Transverse colon (tissue), 4 donors: ENCODE measurements at regions not wholly inside any gene's neighbourhood (a gene's known extent, or its start where the extent isn't known, plus 50 kb on each side); places are given as distances from the start of the nearest gene placed in this dataset.

Experiments used
- DNase-seq: peaks from one replicate; pipeline ENCODE4 v3.0.0-alpha.2; 2019
- H3K27ac ChIP-seq, 4 donors: fragments of 200-600 bp; sonication (generic); 2 replicates each; pipeline ENCODE4 v1.5.1; 2016 to 2018; ENCODE audit warnings: inconsistent platforms in 4 of 4
- H3K27me3 ChIP-seq: fragments of 200-600 bp; sonication (generic); 2 replicates; pipeline ENCODE4 v1.5.1; 2017; ENCODE audit warnings: inconsistent platforms
- H3K36me3 ChIP-seq, 4 donors: fragments of 200-600 bp; sonication (generic); 2 replicates each; pipeline ENCODE4 v1.5.1; 2017 to 2019; ENCODE audit warnings: inconsistent platforms in 4 of 4
- H3K4me1 ChIP-seq, 4 donors: fragments of 200-600 bp; sonication (generic); 2 replicates each; pipeline ENCODE4 v1.5.1; 2017 to 2020; ENCODE audit warnings: inconsistent platforms in 4 of 4
- H3K4me3 ChIP-seq, 4 donors: fragments of 200-600 bp; sonication (generic); 1 replicate in 1 of 4; 2 replicates in 3 of 4; pipeline versions ENCODE4 v1.5.1 to v1.6.1; 2017 to 2019; ENCODE audit warnings: inconsistent platforms in 4 of 4
- H3K9me3 ChIP-seq, 2 donors: fragments of 200-600 bp; sonication (generic); 2 replicates each; pipeline ENCODE4 v1.5.1; 2017 to 2019; ENCODE audit warnings: inconsistent platforms in 2 of 2
- CTCF ChIP-seq, 5 experiments: fragments of 200-600 bp in 3 of 5; fragments of 450-650 bp in 2 of 5; sonication (generic) in 3 of 5; IDR thresholded peaks; 1 replicate in 2 of 5; 2 replicates in 3 of 5; pipeline ENCODE4 v1.5.1; 2016 to 2017; ENCODE audit warnings: antibody characterized with exemption in 5 of 5, inconsistent platforms in 3 of 5, mild to moderate bottlenecking in 2 of 5, moderate library complexity in 1 of 5
- EP300 ChIP-seq: sonication (generic); formaldehyde crosslinking; IDR thresholded peaks from one replicate; pipeline ENCODE4 v1.6.1; 2017; ENCODE audit warnings: antibody characterized with exemption, low read depth
- POLR2A ChIP-seq: fragments of 450-650 bp; IDR thresholded peaks from one replicate; pipeline ENCODE4 v1.6.1; 2016; ENCODE audit warnings: antibody characterized with exemption, mild to moderate bottlenecking, moderate library complexity
- POLR2AphosphoS5 ChIP-seq, 3 donors: sonication (generic); formaldehyde crosslinking; IDR thresholded peaks; one replicate each; pipeline ENCODE4 v1.6.1; 2016; ENCODE audit warnings: antibody characterized with exemption in 3 of 3
- WGBS, 2 donors: methylation state at CpG; one replicate each; pipeline ENCODE4 v1.1.5; 2018; ENCODE audit warnings: low coverage in 1 of 2; 5-methylcytosine and 5-hydroxymethylcytosine counted together
- in situ Hi-C, 4 donors: fragments of 200-750 bp; cut with MboI; loops; one replicate each; pipeline versions ENCODE4 v1.15.0 to v1.15.1; 2017; ENCODE audit warnings: low sequenced_read_pairs in 3 of 4, low pct_ligation_motif_present in 1 of 4, low pct_unique_long_range_greater_than_20kb in 1 of 4
- intact Hi-C: fragments of 100-400 bp; cut with DNase I; formaldehyde crosslinking; loops from one replicate; pipeline ENCODE4 v1.15.1; 2023; ENCODE audit warnings: low total_unique reads

GRCh38 chr14:31982642-31983041, 94.5 kb upstream of the ARHGAP5 start:
- H3K27me3 ChIP-seq = no peaks in the 10 kb centered on the region
- H3K36me3 ChIP-seq = no peaks in the 10 kb centered on the region
- TF ChIP-seq EP300 (no peak), POLR2AphosphoS5 (IDR thresholded peaks at IDR 0.05) (no peak), POLR2A (no peak)
- intact Hi-C loops = no loop called here
- 89 to 92% methylated on average over 1 of the region's 1 CpG for WGBS, 2 donors
- no peak for DNase-seq
- peaks cover 9 to 16% of the 10 kb centered on the region in 2 donors for H3K9me3 ChIP-seq
- no peaks in the 10 kb centered on the region for H3K4me1 ChIP-seq
- H3K4me3 ChIP-seq = no peak overlapping the region
- no peak overlapping the region for H3K27ac ChIP-seq
- in situ Hi-C loops = no loop called here

GRCh38 chr14:31986405-31986804, 90.7 kb upstream of the ARHGAP5 start:
- Histone ChIP-seq H3K27ac (no peak overlapping the region), H3K4me1 (peaks cover 0 to 6% (median 1%) of the 10 kb centered on the region in 4 donors), H3K4me3 (no peak overlapping the region), H3K36me3 (no peaks in the 10 kb centered on the region), H3K9me3 (peaks cover 9 to 16% of the 10 kb centered on the region in 2 donors), H3K27me3 (no peaks in the 10 kb centered on the region)
- TF ChIP-seq POLR2AphosphoS5 (IDR thresholded peaks at IDR 0.05) (no peak), CTCF (IDR thresholded peaks at IDR 0.05) (no peak), POLR2A (no peak), EP300 (no peak)
- no peak for DNase-seq
- in situ Hi-C loops = no loop called here
- intact Hi-C loops = no loop called here

GRCh38 chr14:31987721-31988120, 89.4 kb upstream of the ARHGAP5 start:
- Histone ChIP-seq H3K36me3 (no peaks in the 10 kb centered on the region), H3K4me3 (no peak overlapping the region), H3K9me3 (peaks cover 6 to 10% of the 10 kb centered on the region in 2 donors), H3K27me3 (no peaks in the 10 kb centered on the region), H3K4me1 (peaks cover 0 to 11% (median 7%) of the 10 kb centered on the region in 4 donors), H3K27ac (no peak overlapping the region)
- in situ Hi-C loops = no loop called here
- DNase-seq = no peak
- WGBS, 2 donors = 96% methylated on average over 1 of the region's 1 CpG; no CpG with 5 or more reads in 1 of the 2 donors
- no peak for TF ChIP-seq CTCF (IDR thresholded peaks at IDR 0.05)
- no peak for TF ChIP-seq EP300
- TF ChIP-seq POLR2AphosphoS5 (IDR thresholded peaks at IDR 0.05) = no peak
- no peak for TF ChIP-seq POLR2A
- intact Hi-C loops = no loop called here

GRCh38 chr14:31988244-31988643, 88.9 kb upstream of the ARHGAP5 start:
- TF ChIP-seq POLR2A = no peak
- TF ChIP-seq CTCF (IDR thresholded peaks at IDR 0.05) = no peak
- TF ChIP-seq EP300 = no peak
- TF ChIP-seq POLR2AphosphoS5 (IDR thresholded peaks at IDR 0.05) = no peak
- peaks cover 0 to 11% (median 7%) of the 10 kb centered on the region in 4 donors for H3K4me1 ChIP-seq
- in situ Hi-C loops (no loop called here), intact Hi-C loops (no loop called here)
- WGBS, 2 donors = 13 to 63% methylated on average over 1 of the region's 1 CpG
- H3K36me3 ChIP-seq = no peaks in the 10 kb centered on the region
- H3K27me3 ChIP-seq = no peaks in the 10 kb centered on the region
- no peak overlapping the region for H3K27ac ChIP-seq
- no peak overlapping the region for H3K4me3 ChIP-seq
- DNase-seq = no peak
- peaks cover under 1 to 6% of the 10 kb centered on the region in 2 donors for H3K9me3 ChIP-seq
